Upper lobe of left lung (tissue), 6 donors: ENCODE measurements at regions not wholly inside any gene's neighbourhood (a gene's known extent, or its start where the extent isn't known, plus 50 kb on each side); places are given as distances from the start of the nearest gene placed in this dataset.

Source experiments
- ATAC-seq, 2 donors: fragments of 200-7000 bp; cut with Tn5 transposase; one replicate each; pipeline ENCODE4 v1.9.1; 2022; ENCODE audit warnings: mild to moderate bottlenecking in 2 of 2, moderate library complexity in 2 of 2; ENCODE audit not compliant: low FRiP score in 2 of 2
- DNase-seq, 2 donors: peaks; one replicate each; pipeline ENCODE4 v3.0.0-alpha.2; 2019 to 2020
- H3K27ac ChIP-seq, 4 donors: fragments of 200-600 bp; sonication (generic); one replicate each; pipeline ENCODE4 v1.5.1; 2016 to 2019
- H3K27me3 ChIP-seq, 4 donors: fragments of 200-600 bp; sonication (generic); one replicate each; pipeline ENCODE4 v1.5.1; 2017 to 2019
- H3K36me3 ChIP-seq, 4 donors: fragments of 200-600 bp; sonication (generic); one replicate each; pipeline ENCODE4 v1.5.1; 2016 to 2019
- H3K4me1 ChIP-seq, 4 donors: fragments of 200-600 bp; sonication (generic); one replicate each; pipeline ENCODE4 v1.5.1; 2018 to 2019
- H3K4me3 ChIP-seq, 4 donors: fragments of 200-600 bp; sonication (generic); one replicate each; pipeline ENCODE4 v1.5.1; 2017 to 2019; ENCODE audit warnings: mild to moderate bottlenecking in 2 of 4, moderate library complexity in 1 of 4
- H3K9me3 ChIP-seq, 4 donors: fragments of 200-600 bp; sonication (generic); one replicate each; pipeline ENCODE4 v1.5.1; 2018 to 2019
- EP300 ChIP-seq, 4 donors: sonication (generic); formaldehyde crosslinking; IDR thresholded peaks; one replicate each; pipeline ENCODE4 v1.5.1; 2017; ENCODE audit warnings: antibody characterized with exemption in 4 of 4, control low read depth in 2 of 4
- POLR2A ChIP-seq, 4 donors: fragments of 450-650 bp; IDR thresholded peaks; one replicate each; pipeline ENCODE4 v1.5.1; 2016 to 2017; ENCODE audit warnings: antibody characterized with exemption in 4 of 4, mild to moderate bottlenecking in 2 of 4
- POLR2AphosphoS5 ChIP-seq, 2 donors: sonication (generic); formaldehyde crosslinking; IDR thresholded peaks; one replicate each; pipeline ENCODE4 v1.5.1; 2017; ENCODE audit warnings: antibody characterized with exemption in 2 of 2
- WGBS, 2 donors: methylation state at CpG; one replicate each; pipeline ENCODE4 v1.1.5; 2017 to 2018; 5-methylcytosine and 5-hydroxymethylcytosine counted together
- TF ChIP-seq, protein P1 (sequence below), 6 experiments: fragments of 450-650 bp in 4 of 6; fragments of 200-600 bp in 2 of 6; sonication (generic) in 2 of 6; IDR thresholded peaks; one replicate each; pipeline ENCODE4 v1.5.1; 2016 to 2019; ENCODE audit warnings: antibody characterized with exemption in 6 of 6
- donor health status: DM: no; HTN: no; CAD: no; lungs with moderate emphysema.
- donor health status: DM: no; HTN: yes; CAD: no; lungs with severe emphysema.

DNA sequence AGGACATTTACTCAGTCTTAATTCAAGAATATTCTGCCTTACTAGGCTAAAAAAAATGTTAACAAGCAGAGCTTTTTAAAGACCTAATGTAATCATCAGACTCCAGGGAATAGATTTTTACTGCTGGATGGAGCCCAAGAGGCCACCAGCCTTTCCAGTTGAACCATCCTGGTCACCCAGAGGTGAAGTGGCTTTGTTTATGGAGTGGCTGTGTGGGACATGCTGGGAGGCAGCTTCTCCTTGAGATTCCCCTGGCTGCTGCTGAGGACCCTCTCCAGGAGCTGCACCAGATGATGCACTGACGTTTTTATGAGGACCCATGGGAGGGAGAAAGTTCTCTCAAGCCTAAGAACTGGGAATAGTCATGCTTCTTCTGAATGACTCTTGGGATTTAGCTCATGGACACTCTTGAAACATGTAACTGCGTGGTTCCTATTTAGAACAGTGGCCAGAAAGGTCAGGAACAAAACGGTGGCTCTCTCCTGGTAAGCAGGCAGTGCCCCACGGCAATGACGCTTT is 205.9 kb upstream of the MIR17HG start:
- no peak for ATAC-seq
- Histone ChIP-seq H3K27me3 (no peaks in the 10 kb centered on the region), H3K27ac (no peak overlapping the region), H3K9me3 (no peaks in the 10 kb centered on the region), H3K36me3 (no peaks in the 10 kb centered on the region), H3K4me1 (no peaks in the 10 kb centered on the region), H3K4me3 (no peak overlapping the region)
- DNase-seq = no peak
- 80 to 82% methylated on average over 4 to 5 of the region's 5 CpGs for WGBS, 2 donors
- no peak for TF ChIP-seq POLR2AphosphoS5 (IDR thresholded peaks at IDR 0.05)

DNA sequence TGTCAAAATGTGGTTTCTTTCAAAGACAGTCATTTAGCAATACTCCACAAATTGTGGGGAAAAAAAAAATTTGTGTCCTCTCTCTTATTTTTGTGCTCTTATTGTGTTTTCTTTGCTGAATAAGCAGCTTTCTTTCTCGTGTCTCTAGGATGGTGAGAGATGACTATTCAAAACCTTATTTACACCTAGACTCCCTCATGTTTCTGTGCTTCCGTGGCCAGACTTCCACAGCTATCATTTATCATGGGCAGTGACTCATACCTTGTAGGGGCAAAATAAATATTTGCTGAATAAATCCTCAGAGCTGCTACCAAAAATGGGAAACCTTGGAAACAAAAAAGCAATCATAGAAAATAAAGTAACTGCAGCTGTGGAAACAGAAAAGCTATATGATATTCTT is 204.9 kb upstream of the MIR17HG start:
- Histone ChIP-seq H3K27ac (no peak overlapping the region), H3K27me3 (no peaks in the 10 kb centered on the region), H3K4me1 (no peaks in the 10 kb centered on the region), H3K4me3 (no peak overlapping the region), H3K36me3 (no peaks in the 10 kb centered on the region), H3K9me3 (no peaks in the 10 kb centered on the region)
- ATAC-seq (no peak), DNase-seq (no peak)
- WGBS, 2 donors = 13 to 21% methylated on average over 2 of the region's 2 CpGs
- TF ChIP-seq, protein P1, sequence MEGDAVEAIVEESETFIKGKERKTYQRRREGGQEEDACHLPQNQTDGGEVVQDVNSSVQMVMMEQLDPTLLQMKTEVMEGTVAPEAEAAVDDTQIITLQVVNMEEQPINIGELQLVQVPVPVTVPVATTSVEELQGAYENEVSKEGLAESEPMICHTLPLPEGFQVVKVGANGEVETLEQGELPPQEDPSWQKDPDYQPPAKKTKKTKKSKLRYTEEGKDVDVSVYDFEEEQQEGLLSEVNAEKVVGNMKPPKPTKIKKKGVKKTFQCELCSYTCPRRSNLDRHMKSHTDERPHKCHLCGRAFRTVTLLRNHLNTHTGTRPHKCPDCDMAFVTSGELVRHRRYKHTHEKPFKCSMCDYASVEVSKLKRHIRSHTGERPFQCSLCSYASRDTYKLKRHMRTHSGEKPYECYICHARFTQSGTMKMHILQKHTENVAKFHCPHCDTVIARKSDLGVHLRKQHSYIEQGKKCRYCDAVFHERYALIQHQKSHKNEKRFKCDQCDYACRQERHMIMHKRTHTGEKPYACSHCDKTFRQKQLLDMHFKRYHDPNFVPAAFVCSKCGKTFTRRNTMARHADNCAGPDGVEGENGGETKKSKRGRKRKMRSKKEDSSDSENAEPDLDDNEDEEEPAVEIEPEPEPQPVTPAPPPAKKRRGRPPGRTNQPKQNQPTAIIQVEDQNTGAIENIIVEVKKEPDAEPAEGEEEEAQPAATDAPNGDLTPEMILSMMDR (IDR thresholded peaks at IDR 0.05) = no peak
- TF ChIP-seq POLR2A (IDR thresholded peaks at IDR 0.05) (no peak), POLR2AphosphoS5 (IDR thresholded peaks at IDR 0.05) (no peak), EP300 (IDR thresholded peaks at IDR 0.05) (no peak)

DNA sequence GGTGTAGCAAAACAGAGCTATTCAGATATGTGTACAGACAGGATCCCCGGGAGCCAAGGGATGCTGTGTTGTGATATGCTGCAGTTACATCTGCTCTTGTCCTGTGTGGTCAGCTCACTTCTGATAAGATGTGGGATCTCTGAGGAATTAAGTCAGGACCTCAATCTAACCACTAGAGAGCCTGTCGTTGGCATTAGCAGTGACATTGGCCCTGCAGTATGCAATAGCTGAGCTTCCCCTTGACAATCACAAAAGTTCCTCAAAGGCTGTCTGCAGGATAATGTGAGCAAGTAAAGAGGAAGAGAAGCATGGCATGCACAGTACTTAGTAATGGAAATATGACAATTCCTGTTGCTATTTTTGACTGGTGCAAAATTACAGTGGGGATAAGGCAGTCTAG is 203.4 kb upstream of the MIR17HG start:
- DNase-seq = no peak
- no peak overlapping the region for H3K27ac ChIP-seq
- 43 to 44% methylated on average over 2 of the region's 2 CpGs for WGBS, 2 donors
- no peak for TF ChIP-seq EP300 (IDR thresholded peaks at IDR 0.05)
- TF ChIP-seq, protein P1 (IDR thresholded peaks at IDR 0.05) = no peak
- TF ChIP-seq POLR2A (IDR thresholded peaks at IDR 0.05) = no peak
- TF ChIP-seq POLR2AphosphoS5 (IDR thresholded peaks at IDR 0.05) = no peak
- H3K27me3 ChIP-seq = no peaks in the 10 kb centered on the region
- H3K4me1 ChIP-seq = no peaks in the 10 kb centered on the region
- H3K36me3 ChIP-seq = no peaks in the 10 kb centered on the region
- ATAC-seq = peak; percentile 37 to 85
- H3K4me3 ChIP-seq = no peak overlapping the region
- no peaks in the 10 kb centered on the region for H3K9me3 ChIP-seq

DNA sequence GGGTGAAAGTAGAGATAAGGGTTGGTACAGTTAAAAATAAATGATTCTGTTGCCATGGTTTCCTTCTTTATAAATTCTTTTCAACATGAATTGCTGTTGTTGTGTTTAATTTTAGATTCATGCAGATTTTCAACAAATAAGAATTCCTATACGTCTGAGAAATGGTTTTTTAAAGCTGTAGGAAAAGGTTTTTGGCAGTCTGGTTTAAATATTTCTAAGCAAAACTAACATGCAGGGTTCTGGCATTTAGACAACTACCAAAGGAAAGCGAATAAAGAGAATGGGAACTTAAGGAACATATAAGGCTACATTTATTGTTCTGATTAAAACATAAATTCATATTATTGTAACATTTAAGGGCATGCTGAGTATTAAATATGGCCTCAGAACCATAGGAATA is 203.0 kb upstream of the MIR17HG start:
- Histone ChIP-seq H3K4me1 (no peaks in the 10 kb centered on the region), H3K9me3 (no peaks in the 10 kb centered on the region), H3K27me3 (no peaks in the 10 kb centered on the region), H3K27ac (no peak overlapping the region), H3K36me3 (no peaks in the 10 kb centered on the region), H3K4me3 (no peak overlapping the region)
- 59 to 68% methylated on average over 2 of the region's 2 CpGs for WGBS, 2 donors
- TF ChIP-seq, protein P1 (IDR thresholded peaks at IDR 0.05) = no peak
- no peak for TF ChIP-seq POLR2A (IDR thresholded peaks at IDR 0.05)
- TF ChIP-seq EP300 (IDR thresholded peaks at IDR 0.05) = no peak
- TF ChIP-seq POLR2AphosphoS5 (IDR thresholded peaks at IDR 0.05) = no peak
- ATAC-seq (no peak), DNase-seq (no peak)

DNA sequence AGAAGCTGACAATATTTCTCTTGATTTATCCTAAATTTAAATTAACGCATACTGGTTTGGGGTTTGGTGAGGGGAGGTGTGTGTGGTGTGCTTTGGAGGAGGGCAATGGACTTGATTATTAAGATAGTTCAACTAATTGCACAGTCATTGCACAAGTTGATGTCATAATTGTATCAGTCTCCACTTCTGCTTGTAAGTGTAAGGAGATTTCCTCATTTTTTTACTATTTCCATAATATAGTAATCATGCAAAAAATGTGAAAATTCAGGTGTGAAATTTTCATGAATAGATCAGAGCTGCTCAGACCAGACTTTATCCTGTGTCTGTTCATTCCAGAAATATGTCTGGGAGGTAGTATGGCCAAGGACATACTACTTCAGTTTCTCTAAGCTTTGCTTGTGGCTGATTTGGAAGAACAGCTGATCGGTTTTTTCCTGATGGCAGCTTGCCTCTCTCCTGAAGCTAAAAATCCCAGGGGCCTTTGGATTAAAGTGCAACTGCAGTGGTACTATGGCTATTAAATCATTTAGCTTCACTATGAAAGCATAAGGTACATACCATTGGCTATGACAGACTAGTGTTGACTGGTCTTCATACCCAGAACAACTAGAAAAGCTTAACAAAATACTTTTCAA is 201.8 kb upstream of the MIR17HG start:
- no peak for ATAC-seq
- H3K27me3 ChIP-seq = no peaks in the 10 kb centered on the region
- H3K9me3 ChIP-seq = no peaks in the 10 kb centered on the region
- 89 to 90% methylated on average over 2 of the region's 2 CpGs for WGBS, 2 donors
- TF ChIP-seq EP300 (IDR thresholded peaks at IDR 0.05) (no peak), POLR2AphosphoS5 (IDR thresholded peaks at IDR 0.05) (no peak), POLR2A (IDR thresholded peaks at IDR 0.05) (no peak)
- TF ChIP-seq, protein P1 (IDR thresholded peaks at IDR 0.05) = no peak
- H3K4me1 ChIP-seq = no peaks in the 10 kb centered on the region
- no peak overlapping the region for H3K4me3 ChIP-seq
- no peak for DNase-seq
- no peaks in the 10 kb centered on the region for H3K36me3 ChIP-seq
- H3K27ac ChIP-seq = no peak overlapping the region
